SU-DHL-6 (cell line): ENCODE measurements at regions not wholly inside any gene's neighbourhood (a gene's known extent, or its start where the extent isn't known, plus 50 kb on each side); places are given as distances from the start of the nearest gene placed in this dataset.

Experiments used
- CTCF ChIP-seq: fragments of 200-600 bp; sonication (generic); IDR thresholded peaks from one replicate; pipeline ENCODE4 v1.5.1; 2017; ENCODE audit warnings: antibody characterized with exemption, mild to moderate bottlenecking, low read length, moderate library complexity; ENCODE audit not compliant: insufficient read depth, poor library complexity, severe bottlenecking
- EZH2phosphoT487 ChIP-seq: fragments of 200-600 bp; sonication (generic), shearing (Covaris generic); conservative IDR thresholded peaks from 2 replicates; pipeline ENCODE4 v1.6.1; 2018; ENCODE audit warnings: mild to moderate bottlenecking, antibody characterized with exemption, low read length, moderate library complexity, mixed read lengths

GRCh38 chr6:90375681-90376439 is 79.2 kb upstream of the BACH2 start:
- no peak for TF ChIP-seq CTCF
- TF ChIP-seq EZH2phosphoT487: no peak
